NCI-H2171 (cell line): ENCODE measurements at regions not wholly inside any gene's neighbourhood (a gene's known extent, or its start where the extent isn't known, plus 50 kb on each side); places are given as distances from the start of the nearest gene placed in this dataset.

Experiments
- DNase-seq: peaks from one replicate; lab custom pipeline; 2025; lab: John Stamatoyannopoulos, UW

- no peak for DNase-seq
Observed at GRCh38 chr2:161107265-161107664, 53.0 kb upstream of the TANK start.
